RWPE2 (cell line): ENCODE measurements at regions not wholly inside any gene's neighbourhood (a gene's known extent, or its start where the extent isn't known, plus 50 kb on each side); places are given as distances from the start of the nearest gene placed in this dataset.

Source experiments
- ATAC-seq: fragments of 200-7000 bp; cut with Tn5 transposase; 3 replicates; pipeline ENCODE4 v1.9.1; 2021; ENCODE audit warnings: low read depth
- DNase-seq: peaks from one replicate; pipeline ENCODE4 v3.0.0-alpha.2; 2020; ENCODE audit warnings: low spot score
- H3K27ac ChIP-seq: fragments of 450-650 bp; 2 replicates; pipeline ENCODE4 v1.5.1; 2017; ENCODE audit warnings: mild to moderate bottlenecking; ENCODE audit not compliant: poor library complexity, severe bottlenecking
- H3K27me3 ChIP-seq: fragments of 250-450 bp; sonication (Bioruptor Pico); 2 replicates; pipeline ENCODE4 v1.5.1; 2021; ENCODE audit warnings: mild to moderate bottlenecking, moderate library complexity; ENCODE audit not compliant: insufficient read depth, poor library complexity, severe bottlenecking
- H3K36me3 ChIP-seq: fragments of 250-450 bp; sonication (Bioruptor Pico); 2 replicates; pipeline ENCODE4 v1.5.1; 2020; ENCODE audit warnings: low read depth, mild to moderate bottlenecking, moderate library complexity
- H3K4me1 ChIP-seq: fragments of 250-450 bp; sonication (Bioruptor Pico); 2 replicates; pipeline ENCODE4 v1.5.1; 2021; ENCODE audit warnings: mild to moderate bottlenecking, moderate library complexity; ENCODE audit not compliant: insufficient read depth, poor library complexity, severe bottlenecking
- H3K4me3 ChIP-seq: fragments of 250-450 bp; sonication (Bioruptor Pico); 2 replicates; pipeline ENCODE4 v1.5.1; 2021; ENCODE audit warnings: mild to moderate bottlenecking, moderate library complexity; ENCODE audit not compliant: severe bottlenecking
- H3K9me3 ChIP-seq: fragments of 250-450 bp; sonication (Bioruptor Pico); 2 replicates; pipeline ENCODE4 v1.5.1; 2021; ENCODE audit warnings: mild to moderate bottlenecking, moderate library complexity; ENCODE audit not compliant: severe bottlenecking
- CTCF ChIP-seq: fragments of 450-650 bp; IDR thresholded peaks from one replicate; pipeline ENCODE4 v1.5.1; 2017; ENCODE audit warnings: mild to moderate bottlenecking, moderate library complexity; ENCODE audit not compliant: poor library complexity, severe bottlenecking

GRCh38 chr12:18899678-18900317 is 161.9 kb downstream of the CAPZA3 start:
- Histone ChIP-seq H3K36me3 (no peaks in the 10 kb centered on the region), H3K27me3 (no peaks in the 10 kb centered on the region), H3K9me3 (no peaks in the 10 kb centered on the region), H3K27ac (no peak overlapping the region), H3K4me3 (no peak overlapping the region), H3K4me1 (no peaks in the 10 kb centered on the region)
- DNase-seq (no peak), ATAC-seq (no peak)
- TF ChIP-seq CTCF = no peak

GRCh38 chr12:18905134-18905533 is 167.2 kb downstream of the CAPZA3 start:
- DNase-seq = no peak
- H3K4me1 ChIP-seq = no peaks in the 10 kb centered on the region
- TF ChIP-seq CTCF = no peak

GRCh38 chr12:18906395-18906794 is 168.5 kb downstream of the CAPZA3 start:
- ATAC-seq (no peak), DNase-seq (no peak)
- no peak overlapping the region for H3K27ac ChIP-seq
- TF ChIP-seq CTCF = no peak
- H3K9me3 ChIP-seq = no peaks in the 10 kb centered on the region
- H3K36me3 ChIP-seq = no peaks in the 10 kb centered on the region
- no peaks in the 10 kb centered on the region for H3K4me1 ChIP-seq
- H3K4me3 ChIP-seq = no peak overlapping the region
- no peaks in the 10 kb centered on the region for H3K27me3 ChIP-seq

More at GRCh38 chr12:18905134-18905533, 167.2 kb downstream of the CAPZA3 start:
- H3K36me3 ChIP-seq = no peaks in the 10 kb centered on the region
- H3K27me3 ChIP-seq = no peaks in the 10 kb centered on the region
- H3K9me3 ChIP-seq = no peaks in the 10 kb centered on the region
- ATAC-seq = no peak
- H3K4me3 ChIP-seq = no peak overlapping the region
- H3K27ac ChIP-seq = no peak overlapping the region

- Histone ChIP-seq H3K4me1 (no peaks in the 10 kb centered on the region), H3K27ac (no peak overlapping the region), H3K27me3 (no peaks in the 10 kb centered on the region), H3K36me3 (no peaks in the 10 kb centered on the region), H3K9me3 (no peaks in the 10 kb centered on the region), H3K4me3 (no peak overlapping the region)
- DNase-seq (no peak), ATAC-seq (no peak)
- no peak for TF ChIP-seq CTCF
These were observed 169.2 kb downstream of the CAPZA3 start for GRCh38 chr12:18907127-18907526.

- Histone ChIP-seq H3K27me3 (no peaks in the 10 kb centered on the region), H3K4me1 (no peaks in the 10 kb centered on the region), H3K9me3 (no peaks in the 10 kb centered on the region), H3K27ac (no peak overlapping the region), H3K36me3 (no peaks in the 10 kb centered on the region), H3K4me3 (no peak overlapping the region)
- DNase-seq = no peak
- TF ChIP-seq CTCF = no peak
- ATAC-seq = no peak
These were observed 169.8 kb downstream of the CAPZA3 start for GRCh38 chr12:18907728-18908127.
